Lower lobe of right lung (tissue), 2 donors: ENCODE measurements at regions not wholly inside any gene's neighbourhood (a gene's known extent, or its start where the extent isn't known, plus 50 kb on each side); places are given as distances from the start of the nearest gene placed in this dataset.

Source experiments
- ATAC-seq, 2 donors: fragments of 200-7000 bp; cut with Tn5 transposase; one replicate each; pipeline ENCODE4 v1.9.1; 2020 to 2022; ENCODE audit warnings: mild to moderate bottlenecking in 2 of 2, moderate library complexity in 2 of 2
- DNase-seq: peaks from one replicate; pipeline ENCODE4 v3.0.0-alpha.2; 2020
- H3K27ac ChIP-seq: fragments of 200-600 bp; one replicate; pipeline ENCODE4 v1.8.0; 2022
- H3K27me3 ChIP-seq: fragments of 200-600 bp; one replicate; pipeline ENCODE4 v1.8.0; 2022; ENCODE audit warnings: low read depth
- H3K36me3 ChIP-seq: fragments of 200-600 bp; one replicate; pipeline ENCODE4 v1.8.0; 2022; ENCODE audit warnings: mild to moderate bottlenecking
- H3K4me1 ChIP-seq: fragments of 200-600 bp; one replicate; pipeline ENCODE4 v1.8.0; 2022
- H3K4me3 ChIP-seq: fragments of 200-600 bp; one replicate; pipeline ENCODE4 v1.8.0; 2022; ENCODE audit warnings: mild to moderate bottlenecking
- H3K9me3 ChIP-seq: fragments of 200-600 bp; one replicate; pipeline ENCODE4 v1.8.0; 2022
- intact Hi-C: fragments of 100-400 bp; cut with DNase I; formaldehyde crosslinking; loops from one replicate; pipeline ENCODE4 v1.11.0; 2022
- TF ChIP-seq, protein P1 (sequence below): fragments of 200-600 bp; IDR thresholded peaks from one replicate; pipeline ENCODE4 v1.8.0; 2022; ENCODE audit warnings: antibody characterized with exemption, mild to moderate bottlenecking
- donor health status: DM: no; HTN: yes; CAD: no; lungs with severe emphysema.

DNA sequence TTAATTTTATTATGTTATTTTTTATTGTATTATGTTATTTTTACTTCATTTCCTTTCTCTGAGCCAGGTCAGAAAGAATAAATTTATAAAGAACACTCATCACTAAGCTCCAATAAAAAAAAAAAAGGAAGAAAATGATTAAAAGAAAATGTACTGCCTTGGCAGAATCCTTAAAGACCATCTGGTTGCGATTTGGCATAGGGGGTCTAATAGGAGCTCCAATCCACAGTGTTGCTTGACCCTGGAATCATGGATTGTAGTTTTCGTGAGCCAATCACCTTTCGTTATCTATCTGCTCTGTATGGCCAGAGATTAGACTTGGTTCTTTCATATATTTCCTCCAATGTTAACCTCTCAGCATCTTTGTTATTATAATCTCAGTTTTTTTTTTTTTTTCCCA is 421.8 kb upstream of the MCTP2 start:
- no peaks in the 10 kb centered on the region for H3K9me3 ChIP-seq
- H3K27me3 ChIP-seq: no peaks in the 10 kb centered on the region
- DNase-seq: no peak
- H3K4me3 ChIP-seq: no peak overlapping the region
- no peaks in the 10 kb centered on the region for H3K36me3 ChIP-seq
- TF ChIP-seq, protein P1, sequence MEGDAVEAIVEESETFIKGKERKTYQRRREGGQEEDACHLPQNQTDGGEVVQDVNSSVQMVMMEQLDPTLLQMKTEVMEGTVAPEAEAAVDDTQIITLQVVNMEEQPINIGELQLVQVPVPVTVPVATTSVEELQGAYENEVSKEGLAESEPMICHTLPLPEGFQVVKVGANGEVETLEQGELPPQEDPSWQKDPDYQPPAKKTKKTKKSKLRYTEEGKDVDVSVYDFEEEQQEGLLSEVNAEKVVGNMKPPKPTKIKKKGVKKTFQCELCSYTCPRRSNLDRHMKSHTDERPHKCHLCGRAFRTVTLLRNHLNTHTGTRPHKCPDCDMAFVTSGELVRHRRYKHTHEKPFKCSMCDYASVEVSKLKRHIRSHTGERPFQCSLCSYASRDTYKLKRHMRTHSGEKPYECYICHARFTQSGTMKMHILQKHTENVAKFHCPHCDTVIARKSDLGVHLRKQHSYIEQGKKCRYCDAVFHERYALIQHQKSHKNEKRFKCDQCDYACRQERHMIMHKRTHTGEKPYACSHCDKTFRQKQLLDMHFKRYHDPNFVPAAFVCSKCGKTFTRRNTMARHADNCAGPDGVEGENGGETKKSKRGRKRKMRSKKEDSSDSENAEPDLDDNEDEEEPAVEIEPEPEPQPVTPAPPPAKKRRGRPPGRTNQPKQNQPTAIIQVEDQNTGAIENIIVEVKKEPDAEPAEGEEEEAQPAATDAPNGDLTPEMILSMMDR: no peak
- no peak overlapping the region for H3K27ac ChIP-seq
- intact Hi-C loops: no loop called here
- H3K4me1 ChIP-seq: no peaks in the 10 kb centered on the region
- no peak for ATAC-seq

DNA sequence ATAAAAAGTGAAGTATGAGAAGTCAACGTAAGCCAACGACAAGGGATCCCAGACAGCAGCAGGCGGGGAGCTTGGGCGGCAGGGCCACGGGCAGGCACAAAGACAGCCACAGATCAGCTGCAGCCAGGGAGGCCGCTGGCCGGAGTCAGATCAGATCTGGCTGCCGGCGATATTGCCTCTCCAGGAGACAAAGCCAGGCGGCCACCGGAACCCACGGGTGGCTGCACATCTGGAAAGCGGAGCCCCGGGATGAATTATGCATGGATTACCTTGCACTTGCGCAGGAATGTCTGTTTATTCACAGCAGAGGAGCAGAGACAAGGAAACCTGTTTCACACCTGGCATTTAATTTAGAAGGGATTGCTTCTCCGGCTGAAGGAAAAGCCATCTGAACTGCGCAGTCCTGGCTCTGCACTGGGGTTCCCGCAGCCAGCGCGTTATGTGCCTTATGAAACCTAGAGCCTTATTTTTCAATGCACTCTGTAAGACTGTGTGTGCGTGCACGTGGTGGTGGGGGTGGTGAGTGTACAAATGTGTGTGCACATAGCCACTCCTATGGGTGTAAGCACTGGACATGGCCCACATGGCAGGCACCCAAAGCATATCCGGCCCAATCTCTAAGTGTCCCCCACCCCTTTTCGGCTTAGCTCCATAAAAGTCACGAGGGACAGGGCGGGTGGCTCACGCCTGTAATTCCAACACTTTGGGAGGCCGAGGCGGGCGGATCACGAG is 427.8 kb upstream of the MCTP2 start:
- DNase-seq (no peak), ATAC-seq (peak in 1 of 2 donors; percentile 23)
- no peaks in the 10 kb centered on the region for H3K4me1 ChIP-seq
- no peak overlapping the region for H3K4me3 ChIP-seq
- intact Hi-C loops: no loop called here
- H3K27me3 ChIP-seq: no peaks in the 10 kb centered on the region
- no peaks in the 10 kb centered on the region for H3K36me3 ChIP-seq
- TF ChIP-seq, protein P1: no peak
- no peaks in the 10 kb centered on the region for H3K9me3 ChIP-seq
- H3K27ac ChIP-seq: no peak overlapping the region

DNA sequence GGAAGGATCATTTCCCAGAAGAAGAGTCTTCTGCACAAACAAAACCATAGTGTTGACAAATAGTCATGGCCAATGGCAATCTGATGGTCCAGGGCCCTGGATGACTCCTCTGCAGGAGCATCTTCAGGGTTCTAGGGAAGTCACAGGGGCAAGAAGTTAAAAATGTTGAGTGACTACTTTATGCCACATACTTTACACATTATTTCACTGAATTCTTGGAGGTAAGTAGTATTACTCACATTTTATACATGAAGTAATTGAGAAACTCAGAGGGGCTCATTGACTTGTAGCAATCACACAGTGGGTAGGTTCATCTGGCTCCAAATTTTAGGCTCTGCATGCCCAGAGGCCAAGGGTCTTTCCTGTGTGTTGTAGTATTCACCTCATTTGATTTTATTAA is 430.2 kb upstream of the MCTP2 start:
- TF ChIP-seq, protein P1: no peak
- intact Hi-C loops: no loop called here
- no peaks in the 10 kb centered on the region for H3K9me3 ChIP-seq
- H3K27ac ChIP-seq: no peak overlapping the region
- no peaks in the 10 kb centered on the region for H3K36me3 ChIP-seq
- no peak overlapping the region for H3K4me3 ChIP-seq
- ATAC-seq: no peak
- H3K4me1 ChIP-seq: no peaks in the 10 kb centered on the region
- no peaks in the 10 kb centered on the region for H3K27me3 ChIP-seq
- DNase-seq: no peak

DNA sequence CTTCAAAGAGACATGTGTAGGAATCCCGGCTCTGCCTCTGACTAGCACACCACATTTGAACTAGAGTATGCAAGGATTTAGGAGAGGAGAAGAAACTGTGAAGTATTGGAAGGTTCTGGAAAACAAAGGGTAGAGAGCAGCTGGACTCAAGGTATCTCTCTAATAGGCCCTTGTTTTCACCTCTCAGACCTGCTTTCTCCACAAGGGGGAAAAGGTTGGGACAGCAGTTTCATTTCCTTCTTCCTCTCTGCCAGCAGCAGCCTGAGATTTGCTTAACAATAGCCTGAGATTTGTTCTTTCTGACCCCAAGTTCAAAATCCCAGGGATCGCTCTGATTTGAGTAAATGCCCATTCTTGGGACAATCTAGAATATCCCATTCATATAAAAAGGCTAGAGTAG is 430.6 kb upstream of the MCTP2 start:
- TF ChIP-seq, protein P1: no peak
- intact Hi-C loops: no loop called here
- no peak overlapping the region for H3K27ac ChIP-seq
- H3K36me3 ChIP-seq: no peaks in the 10 kb centered on the region
- H3K9me3 ChIP-seq: no peaks in the 10 kb centered on the region
- DNase-seq: no peak
- no peak for ATAC-seq
- no peaks in the 10 kb centered on the region for H3K27me3 ChIP-seq
- H3K4me1 ChIP-seq: no peaks in the 10 kb centered on the region
- no peak overlapping the region for H3K4me3 ChIP-seq

DNA sequence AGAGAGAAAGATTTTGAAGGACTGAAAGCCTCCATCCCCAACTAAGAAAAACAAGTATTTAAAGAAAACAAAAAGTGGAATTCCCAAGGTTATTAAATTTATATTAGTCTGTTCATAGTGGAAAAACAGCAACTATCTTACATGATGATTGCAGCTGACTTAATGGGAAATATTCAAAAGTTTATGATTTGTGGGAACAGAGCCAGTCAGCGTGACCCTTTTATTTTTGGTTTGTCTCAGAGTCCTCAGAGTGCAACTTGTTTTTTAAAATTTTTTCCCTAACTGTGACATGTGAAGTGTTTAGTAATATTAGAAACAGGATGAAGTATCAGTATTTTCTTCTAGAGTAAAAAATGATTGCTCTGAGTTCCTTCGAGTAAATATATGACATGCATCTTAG is 441.9 kb upstream of the MCTP2 start:
- Histone ChIP-seq H3K4me3 (no peak overlapping the region), H3K27me3 (no peaks in the 10 kb centered on the region), H3K36me3 (no peaks in the 10 kb centered on the region), H3K4me1 (no peaks in the 10 kb centered on the region), H3K27ac (no peak overlapping the region), H3K9me3 (no peaks in the 10 kb centered on the region)
- no peak for DNase-seq
- ATAC-seq: no peak
- intact Hi-C loops: no loop called here
- TF ChIP-seq, protein P1: no peak
